ENCODE measurements at regions not wholly inside any gene's neighbourhood (a gene's known extent, or its start where the extent isn't known, plus 50 kb on each side); places are given as distances from the start of the nearest gene placed in this dataset.

GRCh38 chr2:239650674-239651073, 249.9 kb upstream of the HDAC4 start (continued):
- TF ChIP-seq REST (IDR thresholded peaks at IDR 0.05), result no peak
- TF ChIP-seq FOXA2 (IDR thresholded peaks at IDR 0.05), result no peak
- TF ChIP-seq SP1 (IDR thresholded peaks at IDR 0.05), result no peak
- TF ChIP-seq NR2F2 (IDR thresholded peaks at IDR 0.05), result no peak
- TF ChIP-seq, protein P1, sequence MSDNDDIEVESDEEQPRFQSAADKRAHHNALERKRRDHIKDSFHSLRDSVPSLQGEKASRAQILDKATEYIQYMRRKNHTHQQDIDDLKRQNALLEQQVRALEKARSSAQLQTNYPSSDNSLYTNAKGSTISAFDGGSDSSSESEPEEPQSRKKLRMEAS (IDR thresholded peaks at IDR 0.05), result no peak
- no peak for TF ChIP-seq HNF4A (conservative IDR thresholded peaks at IDR 0.05)
- no peak for TF ChIP-seq HNF4G (IDR thresholded peaks at IDR 0.05)

GRCh38 chr2:239649309-239649708, 248.5 kb upstream of the HDAC4 start:
- Histone ChIP-seq H3K4me1 (ENCODE audit: control insufficient read depth in 4 of 4, insufficient read depth in 4 of 4, low read length in 3 of 4) (no peaks in the 10 kb centered on the region), H3K27me3 (ENCODE audit: control insufficient read depth in 4 of 4, insufficient read depth in 4 of 4, low read length in 3 of 4) (no peaks in the 10 kb centered on the region), H3K36me3 (ENCODE audit: control insufficient read depth in 4 of 4, insufficient read depth in 3 of 4, low read depth in 1 of 4, low read length in 3 of 4) (no peaks in the 10 kb centered on the region), H3K9me3 (ENCODE audit: control insufficient read depth in 4 of 4, low read length in 3 of 4) (no peaks in the 10 kb centered on the region), H3K9ac (ENCODE audit: low read depth in 1 of 2, low read length in 2 of 2) (no peak overlapping the region), H3K27ac (ENCODE audit: low read depth in 1 of 2, low read length in 2 of 2) (no peak overlapping the region), H3K4me3 (ENCODE audit: low read depth in 1 of 3, low read length in 3 of 3) (no peak overlapping the region)
- WGBS, result 67% methylated on average over 3 of the region's 3 CpGs
- no peak for DNase-seq (ENCODE audit: low spot score)
- TF ChIP-seq EGR1 (IDR thresholded peaks at IDR 0.05; ENCODE audit: low read depth in 2 of 2) (no peak), FOXA2 (IDR thresholded peaks at IDR 0.05) (no peak), TAF1 (conservative IDR thresholded peaks at IDR 0.05) (no peak), NR2F2 (IDR thresholded peaks at IDR 0.05) (no peak)

- Histone ChIP-seq H3K36me3 (ENCODE audit: control insufficient read depth in 4 of 4, insufficient read depth in 3 of 4, low read depth in 1 of 4, low read length in 3 of 4) (no peaks in the 10 kb centered on the region), H3K9ac (ENCODE audit: low read depth in 1 of 2, low read length in 2 of 2) (no peak overlapping the region), H3K27me3 (ENCODE audit: control insufficient read depth in 4 of 4, insufficient read depth in 4 of 4, low read length in 3 of 4) (no peaks in the 10 kb centered on the region), H3K9me3 (ENCODE audit: control insufficient read depth in 4 of 4, low read length in 3 of 4) (no peaks in the 10 kb centered on the region), H3K27ac (ENCODE audit: low read depth in 1 of 2, low read length in 2 of 2) (no peak overlapping the region), H3K4me1 (ENCODE audit: control insufficient read depth in 4 of 4, insufficient read depth in 4 of 4, low read length in 3 of 4) (no peaks in the 10 kb centered on the region), H3K4me3 (ENCODE audit: low read depth in 1 of 3, low read length in 3 of 3) (no peak overlapping the region)
- TF ChIP-seq SP1 (IDR thresholded peaks at IDR 0.05) (no peak), ZBTB33 (IDR thresholded peaks at IDR 0.05) (no peak)
- WGBS, result 77% methylated on average over 2 of the region's 2 CpGs
- DNase-seq (ENCODE audit: low spot score), result no peak
Measured at GRCh38 chr2:239648607-239649006, 247.8 kb upstream of the HDAC4 start.

Data from liver (tissue), 7 donors.